HFF-Myc (cell line): ENCODE measurements at regions not wholly inside any gene's neighbourhood (a gene's known extent, or its start where the extent isn't known, plus 50 kb on each side); places are given as distances from the start of the nearest gene placed in this dataset.

Source experiments
- DNase-seq: peaks from one replicate; pipeline ENCODE4 v3.0.0-alpha.2; 2011; ENCODE audit warnings: low read depth; ENCODE audit errors: extremely low read depth
- H3K4me3 ChIP-seq: replicated peaks from 2 replicates; pipeline ENCODE4 v1.5.1; 2011; ENCODE audit warnings: low read depth, mild to moderate bottlenecking, control low read depth, low read length
- CTCF ChIP-seq: IDR thresholded peaks from 2 replicates; pipeline ENCODE4 v1.5.1; 2012; ENCODE audit warnings: mild to moderate bottlenecking, low read depth, low read length, control low read depth; ENCODE audit errors: missing control alignments

- DNase-seq, result no peak
- H3K4me3 ChIP-seq, result no peak overlapping the region
- TF ChIP-seq CTCF, result no peak
These were observed 455.3 kb upstream of the PDZRN3 start for GRCh38 chr3:74080056-74080461.

DNA sequence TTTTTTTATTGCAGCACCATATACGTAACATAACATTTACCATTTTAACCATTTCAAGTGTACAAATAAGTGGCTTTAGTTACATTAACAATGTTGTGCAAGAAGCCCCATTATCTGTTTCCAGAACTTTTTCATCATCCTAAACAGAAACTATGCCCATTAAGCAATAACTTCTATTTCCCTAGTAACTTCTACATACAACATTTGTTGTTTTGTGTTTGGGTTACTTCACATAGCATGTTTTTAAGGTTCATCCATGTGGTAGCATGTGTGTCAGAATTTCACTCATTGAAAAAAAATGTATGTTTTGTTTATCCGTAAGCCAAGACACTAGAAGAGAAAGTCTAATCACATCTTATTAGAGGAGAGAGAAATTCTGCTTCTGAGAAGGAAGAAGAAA, 450.5 kb upstream of the PDZRN3 start:
- no peak for DNase-seq
- no peak for TF ChIP-seq CTCF
- H3K4me3 ChIP-seq, result no peak overlapping the region

- DNase-seq, result no peak
- no peak for TF ChIP-seq CTCF
- H3K4me3 ChIP-seq, result no peak overlapping the region
These were observed 450.0 kb upstream of the PDZRN3 start for GRCh38 chr3:74074700-74075099.

GRCh38 chr3:74067296-74067695, 442.6 kb upstream of the PDZRN3 start:
- no peak for DNase-seq
- no peak for TF ChIP-seq CTCF
- no peak overlapping the region for H3K4me3 ChIP-seq

DNA sequence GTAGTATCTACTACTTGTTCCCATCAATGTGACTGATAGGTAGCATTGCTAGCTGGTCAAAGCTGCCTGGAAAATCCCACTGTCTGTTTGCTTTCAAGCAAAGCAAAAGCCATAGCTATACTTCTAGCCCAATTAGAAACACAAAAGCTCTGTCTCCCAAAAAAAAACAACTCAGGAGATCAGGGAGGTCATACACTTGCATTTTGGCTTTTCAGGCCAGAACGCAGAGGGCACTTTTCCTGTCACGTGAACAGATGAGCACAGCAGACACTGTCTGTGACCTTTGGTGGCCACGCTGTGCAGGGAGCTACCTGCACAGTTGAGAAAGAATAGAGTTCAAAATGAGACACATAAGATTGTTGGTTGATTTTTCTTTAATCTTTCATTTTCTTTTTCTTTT, 441.7 kb upstream of the PDZRN3 start:
- H3K4me3 ChIP-seq, result no peak overlapping the region
- DNase-seq, result no peak
- TF ChIP-seq CTCF, result no peak

DNA sequence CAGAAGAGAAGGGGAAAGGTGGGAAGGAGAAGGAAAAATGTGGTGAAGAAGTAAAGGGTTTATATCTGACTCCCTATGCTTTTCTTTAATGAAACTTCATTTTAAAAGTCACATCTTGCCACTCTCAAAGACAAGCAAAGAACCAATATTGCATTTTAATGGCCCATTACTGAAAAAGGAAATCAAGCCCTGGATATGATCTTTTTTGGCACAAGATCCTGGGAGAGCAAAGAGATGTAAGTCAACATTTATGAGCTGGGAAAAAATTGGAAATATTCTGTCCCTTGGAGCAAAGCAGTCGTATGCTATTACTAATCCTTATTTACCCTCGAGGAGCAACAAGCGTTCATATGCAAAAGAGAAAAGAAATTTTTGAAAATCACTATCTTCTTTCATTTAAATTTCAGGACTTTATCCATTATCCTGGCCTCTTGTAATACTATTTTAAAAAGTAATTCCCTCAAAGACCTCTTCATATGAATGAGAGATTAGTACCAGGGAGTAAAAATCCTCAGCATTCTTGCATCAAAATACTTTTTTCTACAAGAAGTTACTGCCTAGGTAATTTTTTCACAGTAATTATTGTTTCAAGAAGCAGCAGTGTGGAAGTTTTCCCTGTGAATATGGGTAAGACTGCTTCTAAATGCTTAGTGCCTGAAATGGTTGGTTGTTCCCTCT, 435.3 kb upstream of the PDZRN3 start:
- TF ChIP-seq CTCF, result no peak

More for the DNA sequence above, 435.3 kb upstream of the PDZRN3 start:
- no peak for DNase-seq
- H3K4me3 ChIP-seq, result no peak overlapping the region
